ENCODE measurements at regions not wholly inside any gene's neighbourhood (a gene's known extent, or its start where the extent isn't known, plus 50 kb on each side); places are given as distances from the start of the nearest gene placed in this dataset.

DNA sequence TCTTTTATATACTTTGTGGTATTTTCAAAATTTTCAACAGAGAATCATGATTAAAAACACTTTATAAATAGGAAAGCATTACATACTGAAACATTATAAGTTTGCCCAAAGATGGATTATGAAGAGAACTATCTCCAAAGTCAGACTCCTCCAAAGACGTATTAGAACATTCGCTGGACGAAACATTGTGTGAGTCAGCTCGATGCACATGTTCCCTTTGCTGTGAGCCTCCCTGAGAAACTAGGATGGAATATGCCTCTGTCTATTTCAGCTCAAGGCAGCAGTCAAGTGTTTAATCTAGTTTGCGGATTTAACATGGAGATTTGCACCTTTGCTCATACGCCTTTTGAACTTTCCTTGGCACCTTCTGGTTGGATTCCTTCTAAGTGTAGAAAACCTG, 92.2 kb upstream of the NCKAP5 start:
- no peak for ATAC-seq

DNA sequence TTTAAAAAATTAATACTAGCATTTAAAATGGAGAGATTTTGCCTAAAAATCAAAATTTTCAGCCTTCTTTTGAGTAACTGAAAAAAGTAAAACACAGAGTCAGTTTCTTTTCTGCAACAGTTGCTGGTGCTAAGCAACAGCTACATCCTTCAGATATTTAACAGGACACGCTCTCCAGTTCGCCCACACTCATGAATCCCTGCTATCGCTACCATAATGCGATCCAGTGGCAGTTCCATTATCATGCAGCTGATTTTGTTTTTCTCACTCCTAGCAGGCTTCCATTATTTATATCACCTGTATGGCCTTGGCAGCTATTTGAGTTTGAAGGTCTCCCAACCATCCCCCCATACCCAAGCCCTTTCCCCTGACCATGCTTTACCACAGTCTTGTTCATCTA, 93.1 kb upstream of the NCKAP5 start:
- ATAC-seq = no peak
- TF ChIP-seq ESRRG (CRISPR knock-in tag; IDR thresholded peaks at IDR 0.05) (no peak), TOX (CRISPR knock-in tag; IDR thresholded peaks at IDR 0.05; ENCODE audit: borderline replicate concordance) (no peak), ZFP30 (CRISPR knock-in tag; IDR thresholded peaks at IDR 0.05) (no peak), PPARA (CRISPR knock-in tag; IDR thresholded peaks at IDR 0.05; ENCODE audit: borderline replicate concordance) (no peak), ZNF565 (CRISPR knock-in tag; conservative IDR thresholded peaks at IDR 0.05; ENCODE audit: low read depth) (no peak), ZFP3 (CRISPR knock-in tag; IDR thresholded peaks at IDR 0.05) (no peak)
- TF ChIP-seq, protein P1, sequence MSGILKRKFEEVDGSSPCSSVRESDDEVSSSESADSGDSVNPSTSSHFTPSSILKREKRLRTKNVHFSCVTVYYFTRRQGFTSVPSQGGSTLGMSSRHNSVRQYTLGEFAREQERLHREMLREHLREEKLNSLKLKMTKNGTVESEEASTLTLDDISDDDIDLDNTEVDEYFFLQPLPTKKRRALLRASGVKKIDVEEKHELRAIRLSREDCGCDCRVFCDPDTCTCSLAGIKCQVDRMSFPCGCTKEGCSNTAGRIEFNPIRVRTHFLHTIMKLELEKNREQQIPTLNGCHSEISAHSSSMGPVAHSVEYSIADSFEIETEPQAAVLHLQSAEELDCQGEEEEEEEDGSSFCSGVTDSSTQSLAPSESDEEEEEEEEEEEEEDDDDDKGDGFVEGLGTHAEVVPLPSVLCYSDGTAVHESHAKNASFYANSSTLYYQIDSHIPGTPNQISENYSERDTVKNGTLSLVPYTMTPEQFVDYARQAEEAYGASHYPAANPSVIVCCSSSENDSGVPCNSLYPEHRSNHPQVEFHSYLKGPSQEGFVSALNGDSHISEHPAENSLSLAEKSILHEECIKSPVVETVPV (CRISPR knock-in tag; IDR thresholded peaks at IDR 0.05) = no peak
- TF ChIP-seq, protein P2, sequence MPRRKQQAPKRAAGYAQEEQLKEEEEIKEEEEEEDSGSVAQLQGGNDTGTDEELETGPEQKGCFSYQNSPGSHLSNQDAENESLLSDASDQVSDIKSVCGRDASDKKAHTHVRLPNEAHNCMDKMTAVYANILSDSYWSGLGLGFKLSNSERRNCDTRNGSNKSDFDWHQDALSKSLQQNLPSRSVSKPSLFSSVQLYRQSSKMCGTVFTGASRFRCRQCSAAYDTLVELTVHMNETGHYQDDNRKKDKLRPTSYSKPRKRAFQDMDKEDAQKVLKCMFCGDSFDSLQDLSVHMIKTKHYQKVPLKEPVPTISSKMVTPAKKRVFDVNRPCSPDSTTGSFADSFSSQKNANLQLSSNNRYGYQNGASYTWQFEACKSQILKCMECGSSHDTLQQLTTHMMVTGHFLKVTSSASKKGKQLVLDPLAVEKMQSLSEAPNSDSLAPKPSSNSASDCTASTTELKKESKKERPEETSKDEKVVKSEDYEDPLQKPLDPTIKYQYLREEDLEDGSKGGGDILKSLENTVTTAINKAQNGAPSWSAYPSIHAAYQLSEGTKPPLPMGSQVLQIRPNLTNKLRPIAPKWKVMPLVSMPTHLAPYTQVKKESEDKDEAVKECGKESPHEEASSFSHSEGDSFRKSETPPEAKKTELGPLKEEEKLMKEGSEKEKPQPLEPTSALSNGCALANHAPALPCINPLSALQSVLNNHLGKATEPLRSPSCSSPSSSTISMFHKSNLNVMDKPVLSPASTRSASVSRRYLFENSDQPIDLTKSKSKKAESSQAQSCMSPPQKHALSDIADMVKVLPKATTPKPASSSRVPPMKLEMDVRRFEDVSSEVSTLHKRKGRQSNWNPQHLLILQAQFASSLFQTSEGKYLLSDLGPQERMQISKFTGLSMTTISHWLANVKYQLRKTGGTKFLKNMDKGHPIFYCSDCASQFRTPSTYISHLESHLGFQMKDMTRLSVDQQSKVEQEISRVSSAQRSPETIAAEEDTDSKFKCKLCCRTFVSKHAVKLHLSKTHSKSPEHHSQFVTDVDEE (CRISPR knock-in tag; IDR thresholded peaks at IDR 0.05) = no peak
- TF ChIP-seq, protein P3, sequence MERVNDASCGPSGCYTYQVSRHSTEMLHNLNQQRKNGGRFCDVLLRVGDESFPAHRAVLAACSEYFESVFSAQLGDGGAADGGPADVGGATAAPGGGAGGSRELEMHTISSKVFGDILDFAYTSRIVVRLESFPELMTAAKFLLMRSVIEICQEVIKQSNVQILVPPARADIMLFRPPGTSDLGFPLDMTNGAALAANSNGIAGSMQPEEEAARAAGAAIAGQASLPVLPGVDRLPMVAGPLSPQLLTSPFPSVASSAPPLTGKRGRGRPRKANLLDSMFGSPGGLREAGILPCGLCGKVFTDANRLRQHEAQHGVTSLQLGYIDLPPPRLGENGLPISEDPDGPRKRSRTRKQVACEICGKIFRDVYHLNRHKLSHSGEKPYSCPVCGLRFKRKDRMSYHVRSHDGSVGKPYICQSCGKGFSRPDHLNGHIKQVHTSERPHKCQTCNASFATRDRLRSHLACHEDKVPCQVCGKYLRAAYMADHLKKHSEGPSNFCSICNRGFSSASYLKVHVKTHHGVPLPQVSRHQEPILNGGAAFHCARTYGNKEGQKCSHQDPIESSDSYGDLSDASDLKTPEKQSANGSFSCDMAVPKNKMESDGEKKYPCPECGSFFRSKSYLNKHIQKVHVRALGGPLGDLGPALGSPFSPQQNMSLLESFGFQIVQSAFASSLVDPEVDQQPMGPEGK (CRISPR knock-in tag; IDR thresholded peaks at IDR 0.05; ENCODE audit: borderline replicate concordance) = no peak

More for the DNA sequence above, 92.2 kb upstream of the NCKAP5 start:
- TF ChIP-seq, protein P4, sequence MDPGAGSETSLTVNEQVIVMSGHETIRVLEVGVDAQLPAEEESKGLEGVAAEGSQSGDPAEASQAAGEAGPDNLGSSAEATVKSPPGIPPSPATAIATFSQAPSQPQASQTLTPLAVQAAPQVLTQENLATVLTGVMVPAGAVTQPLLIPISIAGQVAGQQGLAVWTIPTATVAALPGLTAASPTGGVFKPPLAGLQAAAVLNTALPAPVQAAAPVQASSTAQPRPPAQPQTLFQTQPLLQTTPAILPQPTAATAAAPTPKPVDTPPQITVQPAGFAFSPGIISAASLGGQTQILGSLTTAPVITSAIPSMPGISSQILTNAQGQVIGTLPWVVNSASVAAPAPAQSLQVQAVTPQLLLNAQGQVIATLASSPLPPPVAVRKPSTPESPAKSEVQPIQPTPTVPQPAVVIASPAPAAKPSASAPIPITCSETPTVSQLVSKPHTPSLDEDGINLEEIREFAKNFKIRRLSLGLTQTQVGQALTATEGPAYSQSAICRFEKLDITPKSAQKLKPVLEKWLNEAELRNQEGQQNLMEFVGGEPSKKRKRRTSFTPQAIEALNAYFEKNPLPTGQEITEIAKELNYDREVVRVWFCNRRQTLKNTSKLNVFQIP (CRISPR knock-in tag; IDR thresholded peaks at IDR 0.05; ENCODE audit: borderline replicate concordance, low read depth) = no peak
- TF ChIP-seq ZC3H10 (CRISPR knock-in tag; IDR thresholded peaks at IDR 0.05) (no peak), ZFP30 (CRISPR knock-in tag; IDR thresholded peaks at IDR 0.05) (no peak), GLIS3 (CRISPR knock-in tag; IDR thresholded peaks at IDR 0.05) (no peak), ZNF565 (CRISPR knock-in tag; conservative IDR thresholded peaks at IDR 0.05; ENCODE audit: low read depth) (no peak), ZNF8 (CRISPR knock-in tag; IDR thresholded peaks at IDR 0.05) (no peak)
- TF ChIP-seq, protein P1 (CRISPR knock-in tag; IDR thresholded peaks at IDR 0.05) = no peak

DNA sequence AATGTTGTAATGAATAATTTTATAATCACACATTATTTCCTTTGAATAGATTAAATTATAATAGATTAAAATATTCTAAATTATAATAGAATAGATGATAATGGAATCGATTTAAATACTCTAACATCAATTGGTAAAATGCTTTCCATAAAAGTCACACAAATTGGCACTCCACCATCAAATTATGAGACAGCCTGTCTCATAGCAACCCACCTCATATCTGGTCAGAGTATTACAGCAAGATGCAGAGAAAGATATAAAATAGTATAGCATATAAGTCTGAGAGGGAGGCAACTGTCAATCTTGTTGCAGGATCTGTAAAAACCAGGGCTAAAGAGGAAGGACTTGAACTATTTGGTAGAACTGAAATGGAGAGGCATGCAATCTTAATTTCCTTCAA, 98.4 kb upstream of the NCKAP5 start:
- TF ChIP-seq ZFP30 (CRISPR knock-in tag; IDR thresholded peaks at IDR 0.05) (no peak), ARNTL (CRISPR knock-in tag; IDR thresholded peaks at IDR 0.05; ENCODE audit: borderline replicate concordance, low read depth) (no peak)
- no peak for ATAC-seq

DNA sequence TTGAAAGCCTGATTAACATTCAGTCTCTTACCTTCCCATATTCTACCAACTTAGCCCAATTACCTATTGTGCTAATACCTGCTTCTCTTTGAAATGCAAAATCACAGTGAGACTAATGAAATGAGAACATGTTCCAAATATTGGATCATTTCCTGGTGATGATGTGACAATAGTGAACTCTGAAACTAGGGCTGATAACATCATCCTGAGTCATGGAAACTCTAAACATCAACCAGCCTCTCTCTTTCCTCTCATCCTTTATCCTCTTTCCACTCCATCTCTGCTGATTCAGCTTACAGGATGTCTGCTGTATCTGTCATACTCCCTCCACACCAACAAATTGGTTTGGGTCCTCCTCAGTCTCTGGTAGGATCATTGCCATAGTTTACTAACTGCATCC, 98.8 kb upstream of the NCKAP5 start:
- no peak for ATAC-seq
- TF ChIP-seq, protein P4 (CRISPR knock-in tag; IDR thresholded peaks at IDR 0.05; ENCODE audit: borderline replicate concordance, low read depth) = no peak
- TF ChIP-seq, protein P2 (CRISPR knock-in tag; IDR thresholded peaks at IDR 0.05) = no peak
- TF ChIP-seq ESRRG (CRISPR knock-in tag; IDR thresholded peaks at IDR 0.05) (no peak), RARB (CRISPR knock-in tag; IDR thresholded peaks at IDR 0.05) (no peak), BACH2 (CRISPR knock-in tag; IDR thresholded peaks at IDR 0.05; ENCODE audit: borderline replicate concordance) (no peak), PPARA (CRISPR knock-in tag; IDR thresholded peaks at IDR 0.05; ENCODE audit: borderline replicate concordance) (no peak), ARNTL (CRISPR knock-in tag; IDR thresholded peaks at IDR 0.05; ENCODE audit: borderline replicate concordance, low read depth) (no peak), CSDC2 (CRISPR knock-in tag; IDR thresholded peaks at IDR 0.05) (no peak), TOX (CRISPR knock-in tag; IDR thresholded peaks at IDR 0.05; ENCODE audit: borderline replicate concordance) (no peak)
- TF ChIP-seq, protein P3 (CRISPR knock-in tag; IDR thresholded peaks at IDR 0.05; ENCODE audit: borderline replicate concordance) = no peak

Measured in SK-N-SH treated with all-trans-retinoic acid at 6 μM for 48 hours (cell line).